SK-N-SH (cell line): ENCODE measurements at regions not wholly inside any gene's neighbourhood (a gene's known extent, or its start where the extent isn't known, plus 50 kb on each side); places are given as distances from the start of the nearest gene placed in this dataset.

Experiments
- RFX5 ChIP-seq: IDR thresholded peaks from 2 replicates; pipeline ENCODE4 v1.6.1; 2012; ENCODE audit warnings: mild to moderate bottlenecking, improper control_type of control experiment, low read length
- TF ChIP-seq, protein P1 (sequence below): IDR thresholded peaks from 2 replicates; pipeline ENCODE4; 2012

DNA sequence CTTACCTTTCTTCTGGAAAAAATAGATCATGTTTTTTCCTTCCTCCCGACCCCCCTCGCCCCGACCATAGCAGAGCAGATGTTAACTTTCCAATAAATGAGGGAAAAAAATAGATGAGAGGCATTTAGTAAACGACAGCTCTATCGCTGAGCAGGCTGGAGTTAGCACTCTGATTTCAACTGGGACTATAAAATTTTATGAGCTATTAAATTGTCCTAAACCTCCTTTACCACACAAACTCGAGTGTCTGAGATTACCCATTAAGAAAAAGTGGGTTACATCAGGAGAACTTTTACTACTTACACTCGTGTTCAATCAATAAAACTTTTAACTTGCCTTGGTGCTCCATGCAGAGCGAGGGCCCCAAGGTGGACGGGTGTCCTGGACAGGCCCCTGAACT is 59.8 kb upstream of the RNU6ATAC start:
- no peak for TF ChIP-seq RFX5
- TF ChIP-seq, protein P1, sequence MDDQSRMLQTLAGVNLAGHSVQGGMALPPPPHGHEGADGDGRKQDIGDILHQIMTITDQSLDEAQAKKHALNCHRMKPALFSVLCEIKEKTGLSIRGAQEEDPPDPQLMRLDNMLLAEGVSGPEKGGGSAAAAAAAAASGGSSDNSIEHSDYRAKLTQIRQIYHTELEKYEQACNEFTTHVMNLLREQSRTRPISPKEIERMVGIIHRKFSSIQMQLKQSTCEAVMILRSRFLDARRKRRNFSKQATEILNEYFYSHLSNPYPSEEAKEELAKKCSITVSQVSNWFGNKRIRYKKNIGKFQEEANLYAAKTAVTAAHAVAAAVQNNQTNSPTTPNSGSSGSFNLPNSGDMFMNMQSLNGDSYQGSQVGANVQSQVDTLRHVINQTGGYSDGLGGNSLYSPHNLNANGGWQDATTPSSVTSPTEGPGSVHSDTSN: no peak
